ENCODE measurements at regions not wholly inside any gene's neighbourhood (a gene's known extent, or its start where the extent isn't known, plus 50 kb on each side); places are given as distances from the start of the nearest gene placed in this dataset.

- no peak for TF ChIP-seq REST (IDR thresholded peaks at IDR 0.05; ENCODE audit: insufficient read depth in 1 of 2, low read depth in 2 of 2, low read length in 2 of 2)
- no peak for TF ChIP-seq SIN3A (IDR thresholded peaks at IDR 0.05; ENCODE audit: borderline replicate concordance, insufficient read depth, low read length)
- TF ChIP-seq FOXP2 (optimal IDR thresholded peaks at IDR 0.05; ENCODE audit: borderline replicate concordance, extremely low read depth, extremely low read length, insufficient read depth) = no peak
- TF ChIP-seq POLR2AphosphoS5 (IDR thresholded peaks at IDR 0.05; ENCODE audit: low read depth, low read length) = no peak
These were observed 291.9 kb upstream of the SALL3 start for GRCh38 chr18:78687736-78688135.
